Neural cell (in vitro differentiated cells): ENCODE measurements at regions not wholly inside any gene's neighbourhood (a gene's known extent, or its start where the extent isn't known, plus 50 kb on each side); places are given as distances from the start of the nearest gene placed in this dataset.

Source experiments
- EP300 ChIP-seq: fragments of 450-650 bp; conservative IDR thresholded peaks from 2 replicates; pipeline ENCODE4 v1.6.1; 2014; ENCODE audit warnings: antibody characterized with exemption, mild to moderate bottlenecking, moderate library complexity; ENCODE audit not compliant: poor library complexity, severe bottlenecking
- EZH2 ChIP-seq: fragments of 200-600, 300-800 bp; shearing (Covaris generic), sonication (generic); IDR thresholded peaks from 2 replicates; pipeline ENCODE4 v1.6.1; 2014; ENCODE audit warnings: antibody characterized with exemption, low read length, borderline replicate concordance, mild to moderate bottlenecking; ENCODE audit not compliant: insufficient read depth, poor library complexity, severe bottlenecking
- MXI1 ChIP-seq: fragments of 450-650 bp; conservative IDR thresholded peaks from 2 replicates; pipeline ENCODE4 v1.6.1; 2014; ENCODE audit warnings: antibody characterized with exemption, mild to moderate bottlenecking; ENCODE audit not compliant: poor library complexity, severe bottlenecking
- POLR2AphosphoS5 ChIP-seq: IDR thresholded peaks from 2 replicates; pipeline ENCODE4 v1.6.1; 2012
- RAD21 ChIP-seq: fragments of 450-650 bp; conservative IDR thresholded peaks from 2 replicates; pipeline ENCODE4 v1.6.1; 2014; ENCODE audit warnings: antibody characterized with exemption, mild to moderate bottlenecking, moderate library complexity
- REST ChIP-seq: IDR thresholded peaks from 2 replicates; pipeline ENCODE4 v1.6.1; 2012; ENCODE audit warnings: borderline replicate concordance
- SMC3 ChIP-seq: fragments of 450-650 bp; conservative IDR thresholded peaks from 2 replicates; pipeline ENCODE4 v1.6.1; 2014; ENCODE audit warnings: antibody characterized with exemption, mild to moderate bottlenecking, moderate library complexity; ENCODE audit not compliant: poor library complexity
- TAF1 ChIP-seq: IDR thresholded peaks from 2 replicates; pipeline ENCODE4 v1.6.1; 2012; ENCODE audit warnings: low read depth
- TF ChIP-seq, protein P1 (sequence below): fragments of 450-650 bp; IDR thresholded peaks from 2 replicates; pipeline ENCODE4 v1.5.1; 2014; ENCODE audit warnings: antibody characterized with exemption, mild to moderate bottlenecking, moderate library complexity; ENCODE audit not compliant: poor library complexity, severe bottlenecking

GRCh38 chr2:145836986-145837385 lies 1317.1 kb upstream of the ZEB2 start:
- no peak for TF ChIP-seq TAF1
- TF ChIP-seq, protein P1, sequence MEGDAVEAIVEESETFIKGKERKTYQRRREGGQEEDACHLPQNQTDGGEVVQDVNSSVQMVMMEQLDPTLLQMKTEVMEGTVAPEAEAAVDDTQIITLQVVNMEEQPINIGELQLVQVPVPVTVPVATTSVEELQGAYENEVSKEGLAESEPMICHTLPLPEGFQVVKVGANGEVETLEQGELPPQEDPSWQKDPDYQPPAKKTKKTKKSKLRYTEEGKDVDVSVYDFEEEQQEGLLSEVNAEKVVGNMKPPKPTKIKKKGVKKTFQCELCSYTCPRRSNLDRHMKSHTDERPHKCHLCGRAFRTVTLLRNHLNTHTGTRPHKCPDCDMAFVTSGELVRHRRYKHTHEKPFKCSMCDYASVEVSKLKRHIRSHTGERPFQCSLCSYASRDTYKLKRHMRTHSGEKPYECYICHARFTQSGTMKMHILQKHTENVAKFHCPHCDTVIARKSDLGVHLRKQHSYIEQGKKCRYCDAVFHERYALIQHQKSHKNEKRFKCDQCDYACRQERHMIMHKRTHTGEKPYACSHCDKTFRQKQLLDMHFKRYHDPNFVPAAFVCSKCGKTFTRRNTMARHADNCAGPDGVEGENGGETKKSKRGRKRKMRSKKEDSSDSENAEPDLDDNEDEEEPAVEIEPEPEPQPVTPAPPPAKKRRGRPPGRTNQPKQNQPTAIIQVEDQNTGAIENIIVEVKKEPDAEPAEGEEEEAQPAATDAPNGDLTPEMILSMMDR, result no peak
- no peak for TF ChIP-seq EZH2
- no peak for TF ChIP-seq SMC3
- no peak for TF ChIP-seq REST
- no peak for TF ChIP-seq EP300
- TF ChIP-seq POLR2AphosphoS5, result no peak
- no peak for TF ChIP-seq MXI1
- no peak for TF ChIP-seq RAD21
